OCI-LY7 (cell line): ENCODE measurements at regions not wholly inside any gene's neighbourhood (a gene's known extent, or its start where the extent isn't known, plus 50 kb on each side); places are given as distances from the start of the nearest gene placed in this dataset.

Experiments
- BruUV-seq: library from RNA; stranded (reverse); fragments of 400-500 nt; replicated peaks from 2 replicates; lab custom pipeline; 2021; lab: Mats Ljungman, UMichigan
- CTCF ChIA-PET: fragments of 300-600 bp; sonication (Branson Sonifier 250); formaldehyde crosslinking; loops from one replicate; lab custom pipeline; 2022; ENCODE audit warnings: antibody characterized with exemption; ENCODE audit not compliant: unreplicated experiment; lab: Charles Lee
- POLR2A ChIA-PET: fragments of 300-600 bp; sonication (Branson Sonifier 250); formaldehyde crosslinking; loops from one replicate; lab custom pipeline; 2022; ENCODE audit warnings: antibody characterized with exemption; lab: Charles Lee
- DNase-seq: peaks from one replicate; pipeline ENCODE4 v3.0.0-alpha.2; 2015; ENCODE audit warnings: low spot score
- H2AFZ ChIP-seq: fragments of 200-600 bp; sonication (generic), shearing (Covaris generic); 2 replicates; pipeline ENCODE4 v1.6.1; 2014; ENCODE audit warnings: mild to moderate bottlenecking, antibody characterized with exemption, low read length, moderate library complexity
- H3K27ac ChIP-seq: fragments of 200-600 bp; sonication (generic); 2 replicates; pipeline ENCODE4 v1.5.1; 2014; ENCODE audit warnings: mixed run types, low read depth, mild to moderate bottlenecking, moderate library complexity, low read length, inconsistent platforms; ENCODE audit not compliant: poor library complexity, severe bottlenecking
- H3K36me3 ChIP-seq: fragments of 200-600 bp; sonication (generic); 2 replicates; pipeline ENCODE4 v1.6.1; 2014; ENCODE audit warnings: mild to moderate bottlenecking, antibody characterized with exemption, low read length, moderate library complexity, mixed read lengths; ENCODE audit not compliant: insufficient read depth
- H3K4me1 ChIP-seq: fragments of 200-600 bp; sonication (generic); 2 replicates; pipeline ENCODE4 v1.5.1; 2014; ENCODE audit warnings: mild to moderate bottlenecking, low read length; ENCODE audit not compliant: insufficient read depth, poor library complexity, severe bottlenecking
- H3K4me2 ChIP-seq: fragments of 200-600 bp; sonication (generic); 2 replicates; pipeline ENCODE4 v1.6.1; 2014; ENCODE audit warnings: mild to moderate bottlenecking, low read length
- H3K4me3 ChIP-seq: fragments of 200-600 bp; sonication (generic); 2 replicates; pipeline ENCODE4 v1.5.1; 2014; ENCODE audit warnings: mild to moderate bottlenecking, low read depth, low read length; ENCODE audit not compliant: poor library complexity, severe bottlenecking
- H3K79me2 ChIP-seq: fragments of 200-600 bp; sonication (generic); 2 replicates; pipeline ENCODE4 v1.6.1; 2016; ENCODE audit warnings: low read depth, mild to moderate bottlenecking, low read length, moderate library complexity, mixed read lengths; ENCODE audit not compliant: insufficient read depth
- H3K9me2 ChIP-seq: fragments of 200-600 bp; sonication (generic); 2 replicates; pipeline ENCODE4 v1.6.1; 2016; ENCODE audit warnings: mild to moderate bottlenecking, low read length, mixed read lengths; ENCODE audit not compliant: insufficient read depth
- H3K9me3 ChIP-seq: fragments of 200-600 bp; sonication (generic); 2 replicates; pipeline ENCODE4 v1.6.1; 2014; ENCODE audit warnings: mild to moderate bottlenecking, mixed run types, low read length, mixed read lengths
- H4K20me1 ChIP-seq: fragments of 200-600 bp; sonication (generic); 2 replicates; pipeline ENCODE4 v1.6.1; 2014; ENCODE audit warnings: mild to moderate bottlenecking, antibody characterized with exemption, low read length, moderate library complexity, mixed read lengths; ENCODE audit not compliant: insufficient read depth
- EZH2phosphoT487 ChIP-seq: fragments of 200-600 bp; sonication (generic); IDR thresholded peaks from 2 replicates; pipeline ENCODE4 v1.6.1; 2018; ENCODE audit warnings: low read depth, borderline replicate concordance, mild to moderate bottlenecking, mixed run types, antibody characterized with exemption, low read length, moderate library complexity, mixed read lengths
- intact Hi-C: fragments of 100-400 bp; cut with micrococcal nuclease; formaldehyde crosslinking; loops from one replicate; pipeline ENCODE4 v1.10.0; 2022; ENCODE audit not compliant: unreplicated experiment
- TF ChIP-seq, protein P1 (sequence below): fragments of 200-600 bp; sonication (generic); conservative IDR thresholded peaks from 2 replicates; pipeline ENCODE4 v1.5.1; 2014; ENCODE audit warnings: mild to moderate bottlenecking, antibody characterized with exemption, low read length, moderate library complexity, mixed read lengths

DNA sequence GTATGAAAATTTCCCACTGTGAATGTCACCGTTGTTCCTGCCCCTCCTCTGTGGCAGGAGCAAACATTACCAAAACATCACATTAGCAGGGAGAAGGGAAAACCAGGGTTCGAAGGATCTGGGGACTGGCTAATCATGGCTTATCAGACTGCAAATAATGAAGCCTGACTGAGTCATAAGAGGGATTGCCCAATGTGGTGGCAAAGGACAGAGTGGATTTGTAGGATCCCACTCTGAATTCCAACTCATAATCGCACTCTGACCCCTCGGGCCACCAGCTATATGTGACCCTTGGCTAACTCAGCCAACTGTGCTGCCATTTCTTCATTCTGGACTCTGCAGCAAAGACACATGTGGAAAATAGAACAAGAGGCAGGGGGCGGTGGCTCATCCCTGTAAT, 347.3 kb upstream of the AUTS2 start:
- Histone ChIP-seq H3K27ac (no peak overlapping the region), H3K36me3 (no peaks in the 10 kb centered on the region), H3K4me1 (no peaks in the 10 kb centered on the region), H4K20me1 (no peaks in the 10 kb centered on the region), H2AFZ (no peak overlapping the region), H3K9me2 (no peaks in the 10 kb centered on the region), H3K9me3 (no peaks in the 10 kb centered on the region), H3K79me2 (no peaks in the 10 kb centered on the region), H3K4me2 (no peak overlapping the region), H3K4me3 (no peak overlapping the region)
- intact Hi-C loops = no loop called here
- CTCF ChIA-PET = no interaction called here
- no TSS peak for BruUV-seq
- TF ChIP-seq, protein P1, sequence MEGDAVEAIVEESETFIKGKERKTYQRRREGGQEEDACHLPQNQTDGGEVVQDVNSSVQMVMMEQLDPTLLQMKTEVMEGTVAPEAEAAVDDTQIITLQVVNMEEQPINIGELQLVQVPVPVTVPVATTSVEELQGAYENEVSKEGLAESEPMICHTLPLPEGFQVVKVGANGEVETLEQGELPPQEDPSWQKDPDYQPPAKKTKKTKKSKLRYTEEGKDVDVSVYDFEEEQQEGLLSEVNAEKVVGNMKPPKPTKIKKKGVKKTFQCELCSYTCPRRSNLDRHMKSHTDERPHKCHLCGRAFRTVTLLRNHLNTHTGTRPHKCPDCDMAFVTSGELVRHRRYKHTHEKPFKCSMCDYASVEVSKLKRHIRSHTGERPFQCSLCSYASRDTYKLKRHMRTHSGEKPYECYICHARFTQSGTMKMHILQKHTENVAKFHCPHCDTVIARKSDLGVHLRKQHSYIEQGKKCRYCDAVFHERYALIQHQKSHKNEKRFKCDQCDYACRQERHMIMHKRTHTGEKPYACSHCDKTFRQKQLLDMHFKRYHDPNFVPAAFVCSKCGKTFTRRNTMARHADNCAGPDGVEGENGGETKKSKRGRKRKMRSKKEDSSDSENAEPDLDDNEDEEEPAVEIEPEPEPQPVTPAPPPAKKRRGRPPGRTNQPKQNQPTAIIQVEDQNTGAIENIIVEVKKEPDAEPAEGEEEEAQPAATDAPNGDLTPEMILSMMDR = no peak
- no peak for TF ChIP-seq EZH2phosphoT487
- DNase-seq = no peak
- POLR2A ChIA-PET = no interaction called here

GRCh38 chr7:69254643-69255042, 343.6 kb upstream of the AUTS2 start:
- H4K20me1 ChIP-seq = no peaks in the 10 kb centered on the region
- no peaks in the 10 kb centered on the region for H3K36me3 ChIP-seq
- no peak overlapping the region for H3K4me2 ChIP-seq
- no peaks in the 10 kb centered on the region for H3K9me2 ChIP-seq
- TF ChIP-seq, protein P1 = no peak
- no peak for TF ChIP-seq EZH2phosphoT487
- no peak overlapping the region for H3K27ac ChIP-seq
- ChIA-PET CTCF (no interaction called here), POLR2A (no interaction called here)
- no peaks in the 10 kb centered on the region for H3K4me1 ChIP-seq
- no peak overlapping the region for H2AFZ ChIP-seq
- DNase-seq = no peak
- H3K4me3 ChIP-seq = no peak overlapping the region
- no peaks in the 10 kb centered on the region for H3K9me3 ChIP-seq
- no TSS peak for BruUV-seq
- H3K79me2 ChIP-seq = no peaks in the 10 kb centered on the region
- intact Hi-C loops = no loop called here

- Histone ChIP-seq H3K4me3 (no peak overlapping the region), H3K4me1 (no peaks in the 10 kb centered on the region), H3K27ac (no peak overlapping the region), H3K9me3 (no peaks in the 10 kb centered on the region), H3K79me2 (no peaks in the 10 kb centered on the region), H3K9me2 (no peaks in the 10 kb centered on the region), H2AFZ (no peak overlapping the region), H3K4me2 (no peak overlapping the region), H4K20me1 (no peaks in the 10 kb centered on the region), H3K36me3 (no peaks in the 10 kb centered on the region)
- DNase-seq = no peak
- TF ChIP-seq EZH2phosphoT487 = no peak
- TF ChIP-seq, protein P1 = no peak
- intact Hi-C loops = no loop called here
- CTCF ChIA-PET = no interaction called here
- BruUV-seq = no TSS peak
- POLR2A ChIA-PET = no interaction called here
Observed at GRCh38 chr7:69256634-69257081, 341.6 kb upstream of the AUTS2 start.
